Calu3 (cell line): ENCODE measurements at regions not wholly inside any gene's neighbourhood (a gene's known extent, or its start where the extent isn't known, plus 50 kb on each side); places are given as distances from the start of the nearest gene placed in this dataset.

Experiments
- BruUV-seq: library from RNA; stranded (reverse); fragments of 400-500 nt; replicated peaks from 2 replicates; lab custom pipeline; 2021; lab: Mats Ljungman, UMichigan
- CTCF ChIA-PET: fragments of 300-600 bp; sonication (Branson Sonifier 250); formaldehyde crosslinking; loops from one replicate; lab custom pipeline; 2022; ENCODE audit warnings: antibody characterized with exemption; lab: Charles Lee
- DNase-seq: peaks from one replicate; pipeline ENCODE4 v3.0.0; 2022
- H3K27ac Mint-ChIP-seq: one replicate; pipeline ENCODE4 v1.8.0; 2022; ENCODE audit warnings: mixed read lengths; ENCODE audit not compliant: unreplicated experiment
- H3K27me3 Mint-ChIP-seq: one replicate; pipeline ENCODE4 v1.8.0; 2022; ENCODE audit warnings: mixed read lengths; ENCODE audit not compliant: unreplicated experiment
- H3K36me3 Mint-ChIP-seq: one replicate; pipeline ENCODE4 v1.8.0; 2022; ENCODE audit warnings: mild to moderate bottlenecking, moderate library complexity, mixed read lengths; ENCODE audit not compliant: insufficient read depth, unreplicated experiment
- H3K4me1 Mint-ChIP-seq: one replicate; pipeline ENCODE4 v1.8.0; 2022; ENCODE audit warnings: mild to moderate bottlenecking, low read depth, mixed read lengths; ENCODE audit not compliant: unreplicated experiment
- H3K4me3 Mint-ChIP-seq: one replicate; pipeline ENCODE4 v1.8.0; 2022; ENCODE audit warnings: mild to moderate bottlenecking, low read depth, moderate library complexity, mixed read lengths; ENCODE audit not compliant: unreplicated experiment
- H3K9me3 Mint-ChIP-seq: one replicate; pipeline ENCODE4 v1.8.0; 2022; ENCODE audit warnings: low read depth, mixed read lengths; ENCODE audit not compliant: unreplicated experiment
- intact Hi-C: fragments of 100-400 bp; cut with micrococcal nuclease; formaldehyde crosslinking; loops from one replicate; pipeline ENCODE4 v1.10.0; 2022; ENCODE audit not compliant: unreplicated experiment
- TF ChIP-seq, protein P1 (sequence below): fragments of 200-600 bp; IDR thresholded peaks from one replicate; pipeline ENCODE4 v1.8.0; 2022; ENCODE audit warnings: antibody characterized with exemption; ENCODE audit not compliant: unreplicated experiment

DNA sequence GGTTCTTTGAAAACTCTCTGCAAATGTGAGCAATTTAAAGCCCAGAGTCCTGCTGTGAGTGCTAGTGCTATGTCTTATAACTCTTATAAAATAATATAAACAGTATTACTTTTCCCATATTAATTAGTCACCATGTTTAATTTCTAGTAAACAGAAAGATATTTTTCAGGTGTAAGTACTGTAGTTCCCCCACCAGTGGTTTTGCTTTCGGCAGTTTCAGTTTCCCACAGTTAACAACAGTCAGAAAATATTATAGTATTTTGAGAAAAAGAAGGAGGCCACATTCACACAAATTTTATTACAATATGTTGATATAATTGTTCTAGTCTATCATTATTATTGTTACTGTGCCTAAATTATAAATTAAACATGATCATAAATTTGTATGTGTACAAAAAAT, 800.5 kb downstream of the LRFN5 start:
- Mint-ChIP-seq H3K27me3 (no peaks in the 10 kb centered on the region), H3K27ac (no peak overlapping the region), H3K4me1 (no peaks in the 10 kb centered on the region), H3K4me3 (no peak overlapping the region), H3K9me3 (peaks cover 7% of the 10 kb centered on the region), H3K36me3 (no peaks in the 10 kb centered on the region)
- intact Hi-C loops, result no loop called here
- no TSS peak for BruUV-seq
- TF ChIP-seq, protein P1, sequence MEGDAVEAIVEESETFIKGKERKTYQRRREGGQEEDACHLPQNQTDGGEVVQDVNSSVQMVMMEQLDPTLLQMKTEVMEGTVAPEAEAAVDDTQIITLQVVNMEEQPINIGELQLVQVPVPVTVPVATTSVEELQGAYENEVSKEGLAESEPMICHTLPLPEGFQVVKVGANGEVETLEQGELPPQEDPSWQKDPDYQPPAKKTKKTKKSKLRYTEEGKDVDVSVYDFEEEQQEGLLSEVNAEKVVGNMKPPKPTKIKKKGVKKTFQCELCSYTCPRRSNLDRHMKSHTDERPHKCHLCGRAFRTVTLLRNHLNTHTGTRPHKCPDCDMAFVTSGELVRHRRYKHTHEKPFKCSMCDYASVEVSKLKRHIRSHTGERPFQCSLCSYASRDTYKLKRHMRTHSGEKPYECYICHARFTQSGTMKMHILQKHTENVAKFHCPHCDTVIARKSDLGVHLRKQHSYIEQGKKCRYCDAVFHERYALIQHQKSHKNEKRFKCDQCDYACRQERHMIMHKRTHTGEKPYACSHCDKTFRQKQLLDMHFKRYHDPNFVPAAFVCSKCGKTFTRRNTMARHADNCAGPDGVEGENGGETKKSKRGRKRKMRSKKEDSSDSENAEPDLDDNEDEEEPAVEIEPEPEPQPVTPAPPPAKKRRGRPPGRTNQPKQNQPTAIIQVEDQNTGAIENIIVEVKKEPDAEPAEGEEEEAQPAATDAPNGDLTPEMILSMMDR, result no peak
- DNase-seq, result no peak
- CTCF ChIA-PET, result no interaction called here

DNA sequence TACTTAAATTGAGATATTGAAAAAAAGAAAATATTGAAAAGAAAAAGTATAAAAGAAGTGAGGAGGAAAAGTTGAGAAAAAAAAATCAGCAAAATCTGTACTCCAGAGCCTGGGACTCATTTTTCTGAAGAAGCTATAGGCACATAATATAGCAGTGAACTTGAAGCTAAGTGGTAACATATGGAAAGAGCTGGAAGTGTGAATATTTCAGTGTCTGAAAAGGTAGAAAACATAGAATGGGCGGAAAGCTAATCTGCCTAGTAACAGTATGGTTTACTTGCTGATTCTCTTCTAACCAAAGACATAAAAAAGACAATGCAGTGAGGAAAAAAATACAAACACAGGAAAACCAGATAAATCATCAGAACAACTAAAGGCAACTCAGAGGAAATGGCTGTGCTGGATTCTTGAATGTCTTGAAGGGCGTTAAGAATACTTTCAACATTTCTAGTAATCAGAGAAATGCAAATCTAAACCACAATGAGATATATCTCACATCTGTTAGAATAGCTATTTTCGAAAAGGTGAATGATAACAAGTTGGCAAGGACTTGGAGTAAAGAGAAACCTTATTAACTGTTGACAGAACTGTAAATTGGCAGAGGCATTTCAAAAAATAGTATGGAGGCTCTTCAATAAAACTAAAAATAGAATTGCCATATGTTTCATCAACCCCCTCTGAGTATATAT, 784.6 kb downstream of the LRFN5 start:
- H3K36me3 Mint-ChIP-seq, result no peaks in the 10 kb centered on the region
- no peak overlapping the region for H3K4me3 Mint-ChIP-seq
- CTCF ChIA-PET, result no interaction called here
- TF ChIP-seq, protein P1, result no peak
- H3K27ac Mint-ChIP-seq, result no peak overlapping the region
- DNase-seq, result no peak
- H3K9me3 Mint-ChIP-seq, result peaks cover 8% of the 10 kb centered on the region
- H3K4me1 Mint-ChIP-seq, result no peaks in the 10 kb centered on the region
- H3K27me3 Mint-ChIP-seq, result no peaks in the 10 kb centered on the region
- intact Hi-C loops, result no loop called here
- BruUV-seq, result no TSS peak

- H3K9me3 Mint-ChIP-seq, result no peaks in the 10 kb centered on the region
- H3K4me3 Mint-ChIP-seq, result no peak overlapping the region
- no peak for DNase-seq
- intact Hi-C loops, result no loop called here
- H3K36me3 Mint-ChIP-seq, result no peaks in the 10 kb centered on the region
- no peaks in the 10 kb centered on the region for H3K27me3 Mint-ChIP-seq
- H3K4me1 Mint-ChIP-seq, result no peaks in the 10 kb centered on the region
- BruUV-seq, result no TSS peak
- TF ChIP-seq, protein P1, result no peak
- CTCF ChIA-PET, result no interaction called here
- no peak overlapping the region for H3K27ac Mint-ChIP-seq
Observed at GRCh38 chr14:42378880-42379279, 772.2 kb downstream of the LRFN5 start.

DNA sequence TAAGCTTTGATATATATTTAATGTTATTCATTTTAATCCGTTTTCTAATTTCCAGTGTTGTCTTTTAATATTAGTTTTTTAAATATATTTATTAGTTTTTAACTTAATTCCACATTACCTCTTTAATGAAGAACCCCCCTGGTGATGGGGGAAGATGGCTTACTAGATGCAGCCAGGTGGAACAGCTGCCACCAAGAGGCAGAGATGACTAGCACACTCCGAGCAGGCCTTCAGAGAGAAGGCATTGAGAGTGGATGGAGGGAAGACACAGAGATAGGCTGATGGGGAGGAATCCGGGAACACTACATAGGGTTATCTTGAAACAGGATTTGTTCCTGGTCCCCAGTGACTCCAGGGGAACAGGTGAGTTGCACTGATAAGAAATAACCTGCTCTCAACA, 771.6 kb downstream of the LRFN5 start:
- Mint-ChIP-seq H3K9me3 (no peaks in the 10 kb centered on the region), H3K36me3 (no peaks in the 10 kb centered on the region), H3K4me1 (no peaks in the 10 kb centered on the region), H3K4me3 (no peak overlapping the region), H3K27me3 (no peaks in the 10 kb centered on the region), H3K27ac (no peak overlapping the region)
- intact Hi-C loops, result no loop called here
- no peak for DNase-seq
- no TSS peak for BruUV-seq
- CTCF ChIA-PET, result no interaction called here
- TF ChIP-seq, protein P1, result no peak
